A549 (cell line): ENCODE measurements at regions not wholly inside any gene's neighbourhood (a gene's known extent, or its start where the extent isn't known, plus 50 kb on each side); places are given as distances from the start of the nearest gene placed in this dataset.

Source experiments
- KDM5A ChIP-seq: fragments of 200-600 bp; sonication (generic); IDR thresholded peaks from 2 replicates; pipeline ENCODE4 v1.6.1; 2016; ENCODE audit warnings: antibody characterized with exemption, mild to moderate bottlenecking
- POLR2A ChIP-seq: IDR thresholded peaks from 2 replicates; pipeline ENCODE4 v1.6.1; 2012; ENCODE audit warnings: mild to moderate bottlenecking, low read length

DNA sequence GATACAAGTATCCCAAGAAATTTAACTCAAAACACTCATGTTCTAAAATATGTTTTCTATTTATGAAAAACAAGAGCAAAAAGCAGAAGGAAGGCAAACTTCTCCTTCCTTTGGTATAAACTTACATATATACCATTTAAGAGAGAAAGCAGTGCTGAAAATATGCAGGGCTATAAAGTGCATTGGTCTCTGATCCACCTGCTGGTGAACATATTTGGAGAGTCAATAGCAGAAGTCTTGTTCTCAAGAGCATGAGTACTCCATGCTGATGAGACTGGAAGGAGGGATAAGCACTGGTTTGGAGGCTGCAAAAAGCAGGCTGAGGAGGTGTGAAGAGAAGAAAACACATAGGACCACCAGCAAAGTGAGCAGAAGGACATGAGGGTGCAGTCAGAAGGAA lies 391.2 kb downstream of the STK39 start:
- no peak for TF ChIP-seq POLR2A
- no peak for TF ChIP-seq KDM5A
